GM10266 (cell line): ENCODE measurements at regions not wholly inside any gene's neighbourhood (a gene's known extent, or its start where the extent isn't known, plus 50 kb on each side); places are given as distances from the start of the nearest gene placed in this dataset.

Experiments used
- DNase-seq: peaks from one replicate; pipeline ENCODE4 v3.0.0; 2012; ENCODE audit errors: extremely low spot score
- CTCF ChIP-seq: IDR thresholded peaks from 2 replicates; pipeline ENCODE4 v1.5.1; 2012; ENCODE audit warnings: mild to moderate bottlenecking, low read depth; ENCODE audit not compliant: control insufficient read depth, insufficient read depth; ENCODE audit errors: missing control alignments

- TF ChIP-seq CTCF = no peak
- DNase-seq = no peak
Observed at GRCh38 chr9:129493002-129493705, 127.7 kb downstream of the C9orf50 start.

GRCh38 chr9:129491487-129491855 is 129.4 kb downstream of the C9orf50 start:
- TF ChIP-seq CTCF = no peak
- no peak for DNase-seq

- TF ChIP-seq CTCF = no peak
Observed at GRCh38 chr9:129490583-129491486, 130.1 kb downstream of the C9orf50 start.

GRCh38 chr9:129489838-129490582 is 130.9 kb downstream of the C9orf50 start:
- no peak for DNase-seq
- TF ChIP-seq CTCF = no peak

More at GRCh38 chr9:129490583-129491486, 130.1 kb downstream of the C9orf50 start:
- DNase-seq = no peak

- no peak for TF ChIP-seq CTCF
- DNase-seq = peak; percentile 72
Observed at GRCh38 chr9:129487658-129488483, 133.0 kb downstream of the C9orf50 start.

GRCh38 chr9:129486756-129487657 is 133.9 kb downstream of the C9orf50 start:
- DNase-seq = no peak
- TF ChIP-seq CTCF = no peak
